GM18907 (cell line): ENCODE measurements at regions not wholly inside any gene's neighbourhood (a gene's known extent, or its start where the extent isn't known, plus 50 kb on each side); places are given as distances from the start of the nearest gene placed in this dataset.
A peak's percentile ranks its signal among the peaks of the same experiment; 100 is the strongest.

Source experiments
- ATAC-seq: cut with Tn5 transposase; IDR thresholded peaks from one replicate; pipeline ENCODE4 v1.9.1; 2021; ENCODE audit warnings: mild to moderate bottlenecking, moderate library complexity; ENCODE audit not compliant: unreplicated experiment

GRCh38 chr10:60666221-60666620, 112.1 kb upstream of the CDK1 start:
- no peak for ATAC-seq

- ATAC-seq, result no peak
Measured at GRCh38 chr10:60664859-60665258, 113.4 kb upstream of the CDK1 start.

GRCh38 chr10:60663850-60664249, 114.4 kb upstream of the CDK1 start:
- ATAC-seq, result no peak

GRCh38 chr10:60662917-60663614, 115.2 kb upstream of the CDK1 start:
- ATAC-seq, result no peak

- ATAC-seq, result no peak
Measured at GRCh38 chr10:60661637-60662036, 116.6 kb upstream of the CDK1 start.

GRCh38 chr10:60660625-60661024, 117.7 kb upstream of the CDK1 start:
- no peak for ATAC-seq

GRCh38 chr10:60654813-60655464, 123.3 kb upstream of the CDK1 start:
- no peak for ATAC-seq

- peak; percentile 98 for ATAC-seq
Measured at GRCh38 chr10:60652628-60653027, 125.7 kb upstream of the CDK1 start.

GRCh38 chr10:60650378-60650800, 127.9 kb upstream of the CDK1 start:
- no peak for ATAC-seq

- no peak for ATAC-seq
Measured at GRCh38 chr10:60649485-60650377, 128.5 kb upstream of the CDK1 start.

GRCh38 chr10:60648761-60649160, 129.5 kb upstream of the CDK1 start:
- no peak for ATAC-seq

GRCh38 chr10:60646966-60647796, 131.1 kb upstream of the CDK1 start:
- peak; percentile 69 for ATAC-seq

- ATAC-seq, result no peak
Measured at GRCh38 chr10:60645980-60646379, 132.3 kb upstream of the CDK1 start.

- ATAC-seq, result no peak
Measured at GRCh38 chr10:60644436-60645130, 133.7 kb upstream of the CDK1 start.

GRCh38 chr10:60643874-60644273, 134.4 kb upstream of the CDK1 start:
- ATAC-seq, result no peak

GRCh38 chr10:60629332-60629731, 148.9 kb upstream of the CDK1 start:
- ATAC-seq, result no peak

GRCh38 chr10:60627778-60628748, 150.2 kb upstream of the CDK1 start:
- no peak for ATAC-seq

- no peak for ATAC-seq
Measured at GRCh38 chr10:60626037-60626436, 152.2 kb upstream of the CDK1 start.

GRCh38 chr10:60623627-60624026, 154.7 kb upstream of the CDK1 start:
- ATAC-seq, result no peak
